H9 (cell line): ENCODE measurements at regions not wholly inside any gene's neighbourhood (a gene's known extent, or its start where the extent isn't known, plus 50 kb on each side); places are given as distances from the start of the nearest gene placed in this dataset.

Experiments used
- DNase-seq: peaks from one replicate; pipeline ENCODE4 v3.0.0-alpha.2; 2017
- H2AFZ ChIP-seq: one replicate; pipeline ENCODE4 v1.6.1; 2013; ENCODE audit warnings: mild to moderate bottlenecking, low read length, control low read depth, moderate library complexity
- H2AK5ac ChIP-seq: 2 replicates; pipeline ENCODE4 v1.6.1; 2013; ENCODE audit warnings: low read length, control low read depth, mixed read lengths; ENCODE audit not compliant: insufficient read length
- H2BK120ac ChIP-seq: one replicate; pipeline ENCODE4 v1.6.1; 2013; ENCODE audit warnings: low read depth, mild to moderate bottlenecking, low read length, control low read depth, inconsistent platforms; ENCODE audit not compliant: poor library complexity, severe bottlenecking
- H2BK12ac ChIP-seq: 2 replicates; pipeline ENCODE4 v1.6.1; 2013; ENCODE audit warnings: low read length, control low read depth, mixed read lengths, low read depth; ENCODE audit not compliant: insufficient read length
- H2BK15ac ChIP-seq: 2 replicates; pipeline ENCODE4 v1.6.1; 2013; ENCODE audit warnings: low read depth, low read length, control low read depth
- H2BK20ac ChIP-seq: one replicate; pipeline ENCODE4 v1.6.1; 2013; ENCODE audit warnings: low read depth, mild to moderate bottlenecking, low read length, control low read depth, inconsistent platforms; ENCODE audit not compliant: poor library complexity, severe bottlenecking
- H2BK5ac ChIP-seq: 2 replicates; pipeline ENCODE4 v1.6.1; 2013; ENCODE audit warnings: low read length, control low read depth, mixed read lengths; ENCODE audit not compliant: insufficient read length
- H3K14ac ChIP-seq: 2 replicates; pipeline ENCODE4 v1.6.1; 2013; ENCODE audit warnings: low read length, control low read depth; ENCODE audit not compliant: insufficient read depth
- H3K18ac ChIP-seq: 2 replicates; pipeline ENCODE4 v1.6.1; 2013; ENCODE audit warnings: low read depth, mild to moderate bottlenecking, mixed read lengths, low read length, control low read depth; ENCODE audit not compliant: insufficient read length
- H3K23ac ChIP-seq: 2 replicates; pipeline ENCODE4 v1.6.1; 2013; ENCODE audit warnings: low read length, control low read depth, mixed read lengths, low read depth; ENCODE audit not compliant: insufficient read length
- H3K23me2 ChIP-seq: 2 replicates; pipeline ENCODE4 v1.6.1; 2013; ENCODE audit warnings: low read depth, mild to moderate bottlenecking, mixed read lengths, low read length, control low read depth; ENCODE audit not compliant: insufficient read length, poor library complexity, severe bottlenecking
- H3K27ac ChIP-seq: 2 replicates; pipeline ENCODE4 v1.5.1; 2013; ENCODE audit warnings: low read length, control low read depth, mixed read lengths, low read depth; ENCODE audit not compliant: insufficient read length
- H3K27me3 ChIP-seq: 2 replicates; pipeline ENCODE4 v1.6.1; 2013; ENCODE audit warnings: low read length, control low read depth, inconsistent platforms; ENCODE audit not compliant: insufficient read depth
- H3K4ac ChIP-seq: 2 replicates; pipeline ENCODE4 v1.6.1; 2013; ENCODE audit warnings: low read depth, mild to moderate bottlenecking, control low read depth, inconsistent platforms, low read length, moderate library complexity
- H3K4me1 ChIP-seq: 2 replicates; pipeline ENCODE4 v1.6.1; 2013; ENCODE audit warnings: low read length, control low read depth, inconsistent platforms; ENCODE audit not compliant: insufficient read depth
- H3K4me2 ChIP-seq: 2 replicates; pipeline ENCODE4 v1.6.1; 2013; ENCODE audit warnings: low read length, control low read depth, mixed read lengths; ENCODE audit not compliant: insufficient read length, insufficient read depth
- H3K56ac ChIP-seq: 2 replicates; pipeline ENCODE4 v1.6.1; 2013; ENCODE audit warnings: low read depth, mild to moderate bottlenecking, mixed read lengths, low read length, control low read depth; ENCODE audit not compliant: insufficient read length
- H3K79me1 ChIP-seq: 2 replicates; pipeline ENCODE4 v1.6.1; 2013; ENCODE audit warnings: low read depth, mild to moderate bottlenecking, moderate library complexity, low read length, control low read depth, inconsistent platforms; ENCODE audit not compliant: insufficient read depth, poor library complexity, severe bottlenecking
- H3K79me2 ChIP-seq: 2 replicates; pipeline ENCODE4 v1.6.1; 2013; ENCODE audit warnings: low read length, control low read depth, inconsistent platforms; ENCODE audit not compliant: insufficient read depth
- H3K9ac ChIP-seq: 2 replicates; pipeline ENCODE4 v1.6.1; 2013; ENCODE audit warnings: low read length, control low read depth, mixed read lengths; ENCODE audit not compliant: insufficient read length; ENCODE audit errors: extremely low read depth
- H3K9me3 ChIP-seq: one replicate; pipeline ENCODE4 v1.6.1; 2013; ENCODE audit warnings: low read depth, low read length, inconsistent platforms; ENCODE audit not compliant: control insufficient read depth
- H3T11ph ChIP-seq: one replicate; pipeline ENCODE4 v1.6.1; 2013; ENCODE audit warnings: mild to moderate bottlenecking, low read length, control low read depth, inconsistent platforms
- H4K20me1 ChIP-seq: one replicate; pipeline ENCODE4 v1.6.1; 2013; ENCODE audit not compliant: control insufficient read depth, insufficient read length, insufficient read depth
- H4K5ac ChIP-seq: 2 replicates; pipeline ENCODE4 v1.6.1; 2013; ENCODE audit warnings: low read depth, mild to moderate bottlenecking, mixed read lengths, low read length, control low read depth; ENCODE audit not compliant: insufficient read length
- H4K8ac ChIP-seq: replicated peaks from 2 replicates; pipeline ENCODE4 v1.6.1; 2013; ENCODE audit warnings: low read length, control low read depth, mixed read lengths, low read depth; ENCODE audit not compliant: insufficient read length
- H4K91ac ChIP-seq: 2 replicates; pipeline ENCODE4 v1.6.1; 2013; ENCODE audit warnings: low read depth, mild to moderate bottlenecking, moderate library complexity, mixed read lengths, low read length, control low read depth; ENCODE audit not compliant: insufficient read length
- H3K27ac Mint-ChIP-seq, 3 experiments: 2 replicates in 2 of 3; 3 replicates in 1 of 3; pipeline ENCODE4 v1.8.0; 2020 to 2021; ENCODE audit warnings: mixed read lengths in 3 of 3, mild to moderate bottlenecking in 1 of 3, moderate library complexity in 1 of 3
- H3K27me3 Mint-ChIP-seq: 2 replicates; pipeline ENCODE4 v1.8.0; 2021; ENCODE audit warnings: low read depth, mild to moderate bottlenecking, moderate library complexity, mixed read lengths
- H3K36me3 Mint-ChIP-seq, 3 experiments: 2 replicates in 2 of 3; 3 replicates in 1 of 3; pipeline ENCODE4 v1.8.0; 2020 to 2021; ENCODE audit warnings: low read depth in 3 of 3, mixed read lengths in 3 of 3; ENCODE audit not compliant: insufficient read depth in 1 of 3
- H3K4me1 Mint-ChIP-seq, 2 experiments: 2 replicates each; pipeline ENCODE4 v1.8.0; 2020; ENCODE audit warnings: mixed read lengths in 2 of 2
- H3K4me3 Mint-ChIP-seq, 2 experiments: 2 replicates in 1 of 2; 3 replicates in 1 of 2; pipeline ENCODE4 v1.8.0; 2020 to 2021; ENCODE audit warnings: mild to moderate bottlenecking in 2 of 2, mixed read lengths in 2 of 2, moderate library complexity in 1 of 2
- H3K9me3 Mint-ChIP-seq, 2 experiments: 2 replicates in 1 of 2; 3 replicates in 1 of 2; pipeline ENCODE4 v1.8.0; 2020; ENCODE audit warnings: mild to moderate bottlenecking in 2 of 2, mixed read lengths in 2 of 2, moderate library complexity in 1 of 2
- CTCF ChIP-seq: fragments of 200-600 bp; sonication (generic); conservative IDR thresholded peaks from 3 replicates; pipeline ENCODE4 v1.8.0; 2021; ENCODE audit warnings: antibody characterized with exemption, mild to moderate bottlenecking
- WGBS: extraction: QIAGEN DNeasy Blood & Tissue Kit; methylation state at CpG from one replicate; pipeline ENCODE4 v1.1.7; 2013; ENCODE audit warnings: missing lambda C conversion rate, low lambda C conversion rate, mixed read lengths; ENCODE audit not compliant: insufficient read length; ENCODE audit errors: extremely low coverage; 5-methylcytosine and 5-hydroxymethylcytosine counted together

DNA sequence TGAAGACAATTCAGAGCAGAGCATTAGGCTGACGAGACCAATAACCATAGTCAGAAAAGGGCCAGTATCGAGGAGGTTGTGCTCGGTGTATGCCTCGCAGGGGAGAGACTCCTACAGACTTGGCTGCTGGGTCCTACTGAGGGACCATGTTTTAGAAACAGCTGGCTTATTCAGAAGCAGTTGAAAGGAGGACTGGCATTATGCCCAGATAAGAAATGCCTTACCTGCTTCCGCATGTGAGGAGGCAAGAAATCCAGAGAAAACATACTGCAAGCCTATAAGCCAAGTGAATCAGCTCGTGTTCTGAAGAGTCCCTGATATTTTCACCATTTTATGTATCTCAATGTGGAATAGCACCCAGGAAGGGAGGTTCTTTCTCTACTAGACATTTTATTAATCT lies 434.7 kb downstream of the GRB14 start:
- Mint-ChIP-seq H3K27ac (0 out of 7 replicates have a peak overlapping the region, but pooled peaks of 1 of the 3 experiments have one; percentile 38), H3K4me3 (no peak overlapping the region), H3K27me3 (no peaks in the 10 kb centered on the region), H3K9me3 (peaks cover 0 to 3% of the 10 kb centered on the region in 2 experiments; a peak in 1 of 5 replicates), H3K36me3 (peaks cover 0 to 4% (median 0%) of the 10 kb centered on the region in 3 experiments; a peak in 1 of 7 replicates), H3K4me1 (peaks cover 8% of the 10 kb centered on the region in 2 experiments; a peak in 3 of 4 replicates)
- Histone ChIP-seq H3K27me3 (no peaks in the 10 kb centered on the region), H3K27ac (no peak overlapping the region), H3K4me2 (no peak overlapping the region), H3K79me2 (no peaks in the 10 kb centered on the region; the same call in 1 of the 2 replicates), H4K20me1 (no peaks in the 10 kb centered on the region), H3K18ac (no peak overlapping the region), H2BK5ac (no peak overlapping the region), H3K9me3 (no peaks in the 10 kb centered on the region), H4K8ac (no peak overlapping the region), H3T11ph (no peak overlapping the region), H2BK12ac (no peak overlapping the region), H3K23ac (no peak overlapping the region), H2BK15ac (no peak overlapping the region), H3K14ac (no peak overlapping the region), H4K91ac (no peak overlapping the region), H3K56ac (no peak overlapping the region), H3K79me1 (no peaks in the 10 kb centered on the region), H2BK20ac (no peak overlapping the region), H3K4ac (no peak overlapping the region), H4K5ac (no peak overlapping the region), H3K23me2 (no peaks in the 10 kb centered on the region), H2AK5ac (no peak overlapping the region), H3K4me1 (no peaks in the 10 kb centered on the region), H3K9ac (no peak overlapping the region), H2AFZ (no peak overlapping the region), H2BK120ac (no peak overlapping the region)
- TF ChIP-seq CTCF: no peak
- WGBS: no CpG with 5 or more reads among the region's 6 CpGs
- DNase-seq: no peak
